Loucy (cell line): ENCODE measurements at regions not wholly inside any gene's neighbourhood (a gene's known extent, or its start where the extent isn't known, plus 50 kb on each side); places are given as distances from the start of the nearest gene placed in this dataset.

Experiments used
- H2AFZ ChIP-seq: fragments of 200-600 bp; sonication (generic); 2 replicates; pipeline ENCODE4 v1.6.0; 2016; ENCODE audit warnings: antibody characterized with exemption, mild to moderate bottlenecking, low read length, moderate library complexity
- H3F3A ChIP-seq: fragments of 200-600 bp; 2 replicates; pipeline ENCODE4 v1.6.0; 2016; ENCODE audit warnings: antibody characterized with exemption, low read depth, mild to moderate bottlenecking
- H3K27me3 ChIP-seq: fragments of 200-600 bp; sonication (generic); 2 replicates; pipeline ENCODE4 v1.6.1; 2014; ENCODE audit warnings: low read length, mild to moderate bottlenecking; ENCODE audit not compliant: insufficient read depth, poor library complexity, severe bottlenecking
- H3K36me3 ChIP-seq: fragments of 200-600 bp; sonication (generic); 2 replicates; pipeline ENCODE4 v1.6.1; 2016; ENCODE audit warnings: low read length; ENCODE audit not compliant: insufficient read depth
- H3K4me1 ChIP-seq: fragments of 200-600 bp; sonication (generic); 2 replicates; pipeline ENCODE4 v1.5.1; 2014; ENCODE audit warnings: low read length, mild to moderate bottlenecking; ENCODE audit not compliant: insufficient read depth, poor library complexity, severe bottlenecking
- H3K4me2 ChIP-seq: fragments of 200-600 bp; sonication (generic); 2 replicates; pipeline ENCODE4 v1.6.0; 2014; ENCODE audit warnings: antibody characterized with exemption, low read length, low read depth, mild to moderate bottlenecking; ENCODE audit not compliant: poor library complexity, severe bottlenecking
- H3K4me3 ChIP-seq: fragments of 200-600 bp; sonication (generic); 2 replicates; pipeline ENCODE4 v1.5.1; 2014; ENCODE audit warnings: low read length, mild to moderate bottlenecking, mixed read lengths; ENCODE audit not compliant: poor library complexity, severe bottlenecking
- H3K79me2 ChIP-seq: fragments of 200-600 bp; sonication (generic); 2 replicates; pipeline ENCODE4 v1.6.1; 2014; ENCODE audit warnings: low read length; ENCODE audit not compliant: insufficient read depth
- H3K9ac ChIP-seq: fragments of 200-600 bp; sonication (generic); 2 replicates; pipeline ENCODE4 v1.6.0; 2014; ENCODE audit warnings: mild to moderate bottlenecking, low read depth, low read length, moderate library complexity; ENCODE audit not compliant: poor library complexity, severe bottlenecking
- H3K9me2 ChIP-seq: fragments of 200-600 bp; sonication (generic); replicated peaks from 2 replicates; pipeline ENCODE4 v1.6.1; 2016; ENCODE audit warnings: low read depth, low read length, mixed read lengths
- H3K9me3 ChIP-seq: fragments of 200-600 bp; sonication (generic); 2 replicates; pipeline ENCODE4 v1.6.1; 2014; ENCODE audit warnings: mild to moderate bottlenecking, antibody characterized with exemption, low read length, low read depth; ENCODE audit not compliant: insufficient read depth
- H4K20me1 ChIP-seq: fragments of 200-600 bp; sonication (generic); 2 replicates; pipeline ENCODE4 v1.6.0; 2014; ENCODE audit warnings: antibody characterized with exemption, low read length, mild to moderate bottlenecking; ENCODE audit not compliant: insufficient read depth, poor library complexity, severe bottlenecking
- EZH2phosphoT487 ChIP-seq: fragments of 200-600 bp; IDR thresholded peaks from 2 replicates; pipeline ENCODE4 v1.6.1; 2018; ENCODE audit warnings: antibody characterized with exemption, mild to moderate bottlenecking, moderate library complexity, borderline replicate concordance
- TF ChIP-seq, protein P1 (sequence below): fragments of 200-600 bp; sonication (generic); conservative IDR thresholded peaks from 2 replicates; pipeline ENCODE4 v1.5.1; 2014; ENCODE audit warnings: mild to moderate bottlenecking, antibody characterized with exemption, low read length

GRCh38 chr2:12223732-12224131, 477.3 kb downstream of the LPIN1 start:
- Histone ChIP-seq H3K4me2 (no peak overlapping the region), H3K27me3 (no peaks in the 10 kb centered on the region), H3K36me3 (no peaks in the 10 kb centered on the region), H3K4me3 (no peak overlapping the region), H3K9me2 (no peaks in the 10 kb centered on the region), H3K79me2 (no peaks in the 10 kb centered on the region), H3F3A (no peaks in the 10 kb centered on the region), H3K4me1 (no peaks in the 10 kb centered on the region), H3K9me3 (peaks cover 22% of the 10 kb centered on the region; the same call in 1 of the 2 replicates), H4K20me1 (no peaks in the 10 kb centered on the region), H3K9ac (no peak overlapping the region), H2AFZ (no peak overlapping the region)
- TF ChIP-seq, protein P1, sequence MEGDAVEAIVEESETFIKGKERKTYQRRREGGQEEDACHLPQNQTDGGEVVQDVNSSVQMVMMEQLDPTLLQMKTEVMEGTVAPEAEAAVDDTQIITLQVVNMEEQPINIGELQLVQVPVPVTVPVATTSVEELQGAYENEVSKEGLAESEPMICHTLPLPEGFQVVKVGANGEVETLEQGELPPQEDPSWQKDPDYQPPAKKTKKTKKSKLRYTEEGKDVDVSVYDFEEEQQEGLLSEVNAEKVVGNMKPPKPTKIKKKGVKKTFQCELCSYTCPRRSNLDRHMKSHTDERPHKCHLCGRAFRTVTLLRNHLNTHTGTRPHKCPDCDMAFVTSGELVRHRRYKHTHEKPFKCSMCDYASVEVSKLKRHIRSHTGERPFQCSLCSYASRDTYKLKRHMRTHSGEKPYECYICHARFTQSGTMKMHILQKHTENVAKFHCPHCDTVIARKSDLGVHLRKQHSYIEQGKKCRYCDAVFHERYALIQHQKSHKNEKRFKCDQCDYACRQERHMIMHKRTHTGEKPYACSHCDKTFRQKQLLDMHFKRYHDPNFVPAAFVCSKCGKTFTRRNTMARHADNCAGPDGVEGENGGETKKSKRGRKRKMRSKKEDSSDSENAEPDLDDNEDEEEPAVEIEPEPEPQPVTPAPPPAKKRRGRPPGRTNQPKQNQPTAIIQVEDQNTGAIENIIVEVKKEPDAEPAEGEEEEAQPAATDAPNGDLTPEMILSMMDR: no peak
- TF ChIP-seq EZH2phosphoT487: no peak

GRCh38 chr2:12226653-12227052, 480.2 kb downstream of the LPIN1 start:
- Histone ChIP-seq H3K36me3 (no peaks in the 10 kb centered on the region), H3F3A (no peaks in the 10 kb centered on the region), H3K4me3 (no peak overlapping the region), H3K27me3 (no peaks in the 10 kb centered on the region), H3K9ac (no peak overlapping the region), H3K9me3 (peaks cover 21% of the 10 kb centered on the region; the same call in 1 of the 2 replicates), H3K4me2 (no peak overlapping the region), H3K4me1 (no peaks in the 10 kb centered on the region), H3K79me2 (no peaks in the 10 kb centered on the region), H2AFZ (no peak overlapping the region), H4K20me1 (no peaks in the 10 kb centered on the region), H3K9me2 (no peaks in the 10 kb centered on the region)
- no peak for TF ChIP-seq EZH2phosphoT487
- TF ChIP-seq, protein P1: no peak

DNA sequence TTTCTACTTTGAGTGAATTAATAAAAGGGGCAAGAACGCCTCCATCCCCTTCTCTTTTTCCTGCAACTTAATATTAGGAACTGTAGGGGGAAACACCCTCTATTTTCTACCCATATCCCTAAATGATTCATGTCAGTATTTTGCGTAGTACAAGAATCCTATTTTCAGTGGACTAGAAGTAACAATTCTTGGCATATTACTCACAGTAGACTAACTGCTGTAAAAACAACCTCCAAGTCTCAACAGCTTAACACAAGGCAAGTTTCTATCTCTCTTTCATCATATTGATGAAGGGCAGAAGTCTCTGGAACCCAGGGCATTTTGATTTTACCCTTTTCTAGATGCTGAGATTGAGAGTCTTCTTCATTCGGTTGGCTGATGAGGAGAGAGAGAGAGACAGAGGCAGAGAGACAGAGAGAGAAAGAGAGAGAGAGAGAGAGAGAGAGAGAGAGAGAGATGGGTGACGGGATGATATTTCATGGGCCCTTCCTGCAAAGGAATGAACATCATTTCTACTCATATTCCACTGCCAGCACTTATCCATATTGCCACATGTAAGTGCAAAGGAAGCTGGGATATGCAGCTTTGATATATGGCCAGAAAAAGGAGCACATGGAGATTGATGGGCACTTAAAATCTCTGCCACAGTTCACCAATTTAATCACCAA, 481.6 kb downstream of the LPIN1 start:
- no peak overlapping the region for H3K4me3 ChIP-seq
- no peaks in the 10 kb centered on the region for H4K20me1 ChIP-seq
- H3K4me1 ChIP-seq: no peaks in the 10 kb centered on the region
- no peak overlapping the region for H3K4me2 ChIP-seq
- no peaks in the 10 kb centered on the region for H3F3A ChIP-seq
- no peak for TF ChIP-seq EZH2phosphoT487
- TF ChIP-seq, protein P1: no peak
- no peak overlapping the region for H3K9ac ChIP-seq
- H3K36me3 ChIP-seq: no peaks in the 10 kb centered on the region
- no peak overlapping the region for H2AFZ ChIP-seq
- peaks cover 18% of the 10 kb centered on the region; the same call in 1 of the 2 replicates for H3K9me3 ChIP-seq
- no peaks in the 10 kb centered on the region for H3K79me2 ChIP-seq
- H3K27me3 ChIP-seq: no peaks in the 10 kb centered on the region
- no peaks in the 10 kb centered on the region for H3K9me2 ChIP-seq
